T-helper 9 cell (primary cell): ENCODE measurements at regions not wholly inside any gene's neighbourhood (a gene's known extent, or its start where the extent isn't known, plus 50 kb on each side); places are given as distances from the start of the nearest gene placed in this dataset.

Experiments
- DNase-seq: peaks from one replicate; pipeline ENCODE4 v3.0.0-alpha.2; 2020

- no peak for DNase-seq
These were observed 230.7 kb downstream of the HLX start for GRCh38 chr1:221109930-221110329.

- no peak for DNase-seq
These were observed 237.9 kb downstream of the HLX start for GRCh38 chr1:221117133-221117532.

DNA sequence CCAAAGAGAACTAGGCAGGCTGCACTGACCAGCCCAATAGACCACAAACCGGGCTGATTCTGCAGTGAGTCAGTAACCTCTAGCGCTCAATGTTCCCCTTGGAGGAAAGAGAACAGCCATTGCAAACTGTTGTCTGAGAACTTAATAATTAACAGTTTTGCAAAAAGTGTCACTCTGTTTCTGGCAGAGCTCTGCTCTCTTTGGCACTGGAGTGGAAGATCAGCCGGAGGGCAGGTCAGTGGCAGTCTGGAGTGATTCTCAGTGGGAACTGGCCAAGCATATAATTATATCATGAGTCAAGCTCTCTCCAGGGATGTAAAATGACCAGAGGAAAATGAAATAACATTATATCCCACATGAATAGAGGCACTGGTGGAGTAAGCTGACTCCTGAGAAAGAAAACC lies 238.3 kb downstream of the HLX start:
- no peak for DNase-seq

- no peak for DNase-seq
These were observed 239.1 kb downstream of the HLX start for GRCh38 chr1:221118176-221118937.

- DNase-seq, result no peak
These were observed 239.7 kb downstream of the HLX start for GRCh38 chr1:221118938-221119320.

- no peak for DNase-seq
These were observed 243.3 kb downstream of the HLX start for GRCh38 chr1:221122501-221122900.

DNA sequence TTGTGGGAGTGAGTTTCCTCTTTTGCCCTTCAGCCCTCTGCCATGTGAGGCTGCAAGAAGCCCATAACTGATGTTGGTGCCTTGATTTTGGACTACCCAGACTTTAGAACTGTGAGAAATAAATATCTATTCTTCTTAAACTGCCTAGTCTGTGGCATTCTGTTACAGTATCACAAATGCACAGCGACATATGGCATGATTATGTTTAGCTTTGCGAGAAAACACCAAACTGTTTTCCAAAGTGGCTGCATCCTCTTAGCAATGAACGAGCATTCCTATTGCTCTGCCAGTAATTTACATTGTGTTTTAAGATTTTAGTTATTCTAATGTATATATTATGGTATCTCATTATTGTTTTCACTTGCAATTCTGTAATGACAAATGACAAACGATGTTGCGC lies 246.7 kb downstream of the HLX start:
- DNase-seq, result no peak

DNA sequence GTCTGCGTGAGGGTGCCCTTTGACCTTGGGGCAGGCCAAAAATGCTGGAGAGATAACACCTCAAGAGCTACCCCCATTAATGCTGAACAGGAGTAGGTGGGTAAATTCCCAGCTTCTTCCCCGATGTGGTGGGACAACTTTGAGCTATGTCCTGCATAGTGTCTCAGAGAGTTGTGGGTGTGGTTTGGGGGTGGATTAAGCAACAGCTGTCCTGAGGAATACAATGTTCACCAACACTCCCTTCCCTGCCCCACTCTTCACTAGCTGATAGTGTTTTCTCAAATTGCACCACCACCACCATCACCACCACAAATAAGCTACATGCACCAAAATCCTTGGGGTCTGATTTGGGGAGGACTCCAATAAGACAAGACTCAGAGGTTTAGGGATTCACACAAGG lies 258.4 kb downstream of the HLX start:
- DNase-seq, result no peak

GRCh38 chr1:221138516-221138915 lies 259.3 kb downstream of the HLX start:
- DNase-seq, result no peak

GRCh38 chr1:221139991-221140390 lies 260.7 kb downstream of the HLX start:
- no peak for DNase-seq

GRCh38 chr1:221141096-221141495 lies 261.9 kb downstream of the HLX start:
- DNase-seq, result no peak

DNA sequence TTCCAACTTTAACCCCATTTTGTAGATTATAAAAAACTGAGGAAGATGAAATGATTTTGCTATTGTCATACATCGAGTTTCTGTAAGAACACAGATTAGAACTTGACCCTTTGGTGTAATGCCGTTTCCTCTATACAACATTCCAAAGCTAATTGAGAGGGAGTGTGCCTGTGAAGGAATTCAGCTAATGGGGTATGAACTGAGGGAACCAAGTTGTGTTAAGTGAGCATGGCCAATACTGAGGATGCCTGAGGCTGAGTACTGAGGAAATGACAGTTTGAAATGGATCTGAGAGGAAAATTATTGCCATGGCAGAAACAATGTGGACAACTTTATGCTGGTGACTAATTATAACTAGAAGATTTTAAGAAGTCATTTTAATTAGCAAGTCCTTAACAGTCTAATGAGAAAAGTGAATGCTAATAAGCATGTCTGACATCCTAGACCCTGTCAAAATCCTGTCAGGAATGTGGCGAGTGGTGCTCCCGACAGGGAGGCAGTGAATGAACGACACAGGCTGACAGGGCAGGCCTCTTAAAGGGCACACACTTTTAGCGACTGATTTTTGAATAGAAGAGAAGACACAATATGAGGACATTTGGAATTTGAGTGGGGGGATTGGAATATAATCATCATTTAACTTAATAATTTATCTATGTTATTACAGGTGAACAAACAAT lies 262.5 kb downstream of the HLX start:
- no peak for DNase-seq

DNA sequence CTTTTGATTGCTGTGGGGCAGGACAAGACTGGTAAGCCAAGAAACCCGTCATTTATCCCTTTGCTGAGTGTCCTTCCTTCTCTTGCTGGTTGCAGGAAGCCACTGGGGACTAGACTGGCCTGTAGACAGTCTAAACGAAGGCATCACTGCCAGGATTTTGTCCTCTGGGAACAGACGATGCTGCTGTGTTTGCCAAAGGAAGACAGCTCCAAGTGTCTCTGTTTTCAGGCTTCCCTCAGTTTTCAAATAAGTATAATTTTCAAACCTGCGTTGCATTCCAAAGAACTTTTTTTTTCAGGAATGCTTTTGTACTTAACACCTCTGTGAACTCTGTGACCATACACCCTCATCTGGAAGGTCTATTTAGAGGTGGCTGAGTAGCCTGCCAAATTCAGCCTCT lies 269.4 kb downstream of the HLX start:
- DNase-seq, result no peak

DNA sequence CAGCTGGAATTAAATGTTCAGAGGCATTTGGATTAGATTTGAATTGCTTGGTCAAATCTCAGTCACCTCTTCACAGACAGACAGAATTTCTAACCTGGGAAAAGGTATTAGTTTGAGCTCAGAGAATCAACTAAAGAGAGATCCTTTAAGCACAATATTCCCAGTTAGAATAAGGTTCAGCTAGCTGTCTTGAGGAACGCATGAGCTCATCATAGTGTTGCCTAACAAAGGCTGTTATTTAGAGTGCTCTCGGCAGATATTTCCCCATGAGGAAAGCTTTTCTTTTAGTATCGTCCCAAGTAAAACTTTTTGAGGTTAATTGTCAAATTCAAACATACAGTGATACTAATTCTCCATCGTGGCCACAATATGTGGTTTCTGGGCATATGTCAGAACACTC lies 269.9 kb downstream of the HLX start:
- DNase-seq, result no peak

DNA sequence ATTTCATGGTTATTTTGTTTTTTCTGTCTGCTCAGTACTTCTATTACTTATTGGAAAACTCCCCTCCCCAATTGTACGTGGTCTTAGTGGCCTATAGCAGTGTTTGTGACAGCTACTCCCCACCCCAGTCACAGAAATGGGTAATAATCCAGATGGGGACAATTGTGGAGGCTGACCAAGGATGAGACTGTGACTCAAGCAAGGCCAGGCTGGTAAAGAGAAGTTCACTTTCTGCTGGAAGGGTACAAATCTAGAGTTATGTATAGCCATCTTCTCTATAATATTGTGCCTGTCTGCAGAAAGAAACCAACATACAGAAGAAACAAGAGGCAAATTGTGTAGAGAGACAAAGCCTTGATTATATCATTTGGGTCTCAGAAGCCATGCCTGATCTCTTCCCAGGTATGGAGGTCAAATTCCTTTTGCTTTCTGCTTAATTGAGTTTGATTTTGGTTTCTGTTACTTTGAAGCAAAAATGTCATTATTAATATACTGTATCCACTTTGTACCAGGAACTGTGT lies 270.4 kb downstream of the HLX start:
- DNase-seq, result no peak

DNA sequence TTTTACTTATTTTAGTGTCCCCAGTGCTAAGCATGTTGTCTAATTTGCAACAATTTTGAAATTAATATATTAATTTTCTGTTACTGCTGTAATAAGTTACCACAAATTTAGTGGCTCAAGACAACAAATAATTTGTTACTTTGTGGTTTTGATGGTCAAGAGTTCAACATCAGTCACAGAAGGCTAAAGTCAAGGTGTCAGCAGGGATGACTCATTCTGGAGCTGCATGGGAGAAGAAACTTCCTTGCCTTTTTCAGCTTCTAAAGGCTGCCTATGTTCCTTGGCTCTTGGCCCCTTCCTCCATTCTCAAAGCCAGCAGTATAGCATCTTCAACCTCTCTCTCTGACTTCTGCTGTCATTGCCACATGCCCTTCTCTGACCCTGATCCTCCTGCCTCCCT lies 271.8 kb downstream of the HLX start:
- DNase-seq, result no peak

DNA sequence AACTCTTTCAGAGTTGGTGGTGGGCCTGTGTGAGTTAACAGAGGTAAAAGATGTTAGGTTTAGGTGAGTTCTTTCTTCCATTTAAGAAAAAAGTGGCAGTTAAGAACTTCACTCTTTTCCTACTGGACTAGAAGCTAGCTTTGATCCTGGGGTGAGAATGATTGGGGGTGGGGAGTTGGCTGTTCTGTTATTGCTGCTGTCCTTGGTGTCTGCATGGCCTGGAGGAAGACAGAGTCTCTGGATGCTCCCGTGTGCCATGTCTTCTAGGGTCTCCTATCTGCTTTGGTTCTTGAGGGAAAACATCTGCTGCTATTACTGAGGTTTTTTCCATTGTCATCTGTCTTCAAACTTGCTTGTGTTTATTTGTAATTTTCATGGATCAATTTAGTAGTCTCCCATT lies 275.7 kb downstream of the HLX start:
- no peak for DNase-seq

- DNase-seq, result no peak
These were observed 278.0 kb downstream of the HLX start for GRCh38 chr1:221157026-221157761.

- DNase-seq, result no peak
These were observed 280.4 kb downstream of the HLX start for GRCh38 chr1:221159608-221160007.

DNA sequence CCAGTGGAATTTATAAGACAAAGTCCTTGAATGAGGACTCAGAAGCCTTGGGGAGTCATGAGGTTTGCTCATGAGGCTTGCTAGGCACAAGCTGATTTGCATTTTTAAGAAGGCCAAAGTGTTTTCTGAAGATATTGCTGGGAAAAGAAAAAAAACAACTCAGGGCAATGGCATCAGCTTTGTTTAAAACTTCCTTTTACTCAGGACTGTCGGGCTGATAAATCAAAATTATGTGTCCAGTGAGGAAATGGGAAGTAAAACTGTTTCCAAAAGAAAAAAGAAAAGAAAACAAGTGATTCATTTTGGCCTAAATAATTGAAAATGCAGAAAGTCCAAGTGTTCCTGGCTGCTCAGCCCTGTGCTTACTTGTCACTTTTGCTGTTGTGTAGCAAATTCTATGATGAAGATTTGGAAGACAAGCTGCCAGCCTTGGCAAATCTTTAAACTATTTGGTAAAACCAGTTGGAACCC lies 282.4 kb downstream of the HLX start:
- DNase-seq, result no peak

DNA sequence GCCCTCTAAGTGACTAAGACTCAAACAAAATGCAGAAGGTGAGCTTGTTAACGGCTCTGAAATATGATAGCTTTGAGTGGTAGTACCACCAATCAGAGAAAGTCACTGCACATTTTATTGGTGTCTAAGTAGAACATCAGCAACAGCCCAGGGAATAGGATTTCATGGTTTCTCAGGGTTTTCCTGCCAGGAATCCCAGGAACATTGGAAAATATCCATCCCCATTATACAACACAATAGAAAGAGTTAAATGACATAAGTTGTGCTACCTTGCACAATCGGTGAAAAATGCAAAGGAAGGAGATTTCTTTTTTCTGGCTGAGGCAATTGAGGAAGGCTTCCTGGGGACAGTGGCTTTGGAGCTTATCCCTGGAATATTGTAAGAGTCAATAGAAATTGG lies 283.1 kb downstream of the HLX start:
- no peak for DNase-seq

- DNase-seq, result no peak
These were observed 283.7 kb downstream of the HLX start for GRCh38 chr1:221162939-221163338.

GRCh38 chr1:221164029-221164428 lies 284.8 kb downstream of the HLX start:
- no peak for DNase-seq
